Epithelial cell of proximal tubule (primary cell): ENCODE measurements at regions not wholly inside any gene's neighbourhood (a gene's known extent, or its start where the extent isn't known, plus 50 kb on each side); places are given as distances from the start of the nearest gene placed in this dataset.

Experiments
- DNase-seq: peaks from one replicate; pipeline ENCODE4 v3.0.0-alpha.2; 2011; ENCODE audit warnings: low read depth
- H3K4me3 ChIP-seq: 2 replicates; pipeline ENCODE4 v1.5.1; 2011; ENCODE audit warnings: low read depth, mild to moderate bottlenecking, low read length
- CTCF ChIP-seq: conservative IDR thresholded peaks from 2 replicates; pipeline ENCODE4 v1.5.1; 2012; ENCODE audit warnings: low read depth, mild to moderate bottlenecking, low read length

GRCh38 chr7:101688183-101688831, 59.2 kb upstream of the MYL10 start:
- TF ChIP-seq CTCF = peak; percentile 80
- no peak for DNase-seq
- peak overlapping the region; percentile 39 for H3K4me3 ChIP-seq

GRCh38 chr7:101688995-101689907, 60.2 kb upstream of the MYL10 start:
- no peak for DNase-seq
- no peak for TF ChIP-seq CTCF
- H3K4me3 ChIP-seq = peak overlapping the region; percentile 39

- no peak overlapping the region for H3K4me3 ChIP-seq
- no peak for TF ChIP-seq CTCF
- no peak for DNase-seq
These were observed 61.0 kb upstream of the MYL10 start for GRCh38 chr7:101690061-101690460.

GRCh38 chr7:101691822-101692384, 62.8 kb upstream of the MYL10 start:
- peak overlapping the region; percentile 12 for H3K4me3 ChIP-seq
- no peak for DNase-seq
- TF ChIP-seq CTCF = no peak

GRCh38 chr7:101693498-101694091, 64.5 kb upstream of the MYL10 start:
- no peak for DNase-seq
- H3K4me3 ChIP-seq = no peak overlapping the region
- TF ChIP-seq CTCF = no peak

- no peak for TF ChIP-seq CTCF
- no peak overlapping the region for H3K4me3 ChIP-seq
- DNase-seq = no peak
These were observed 69.9 kb upstream of the MYL10 start for GRCh38 chr7:101698964-101699363.
